Medulla oblongata (tissue), 1 donor: ENCODE measurements at regions not wholly inside any gene's neighbourhood (a gene's known extent, or its start where the extent isn't known, plus 50 kb on each side); places are given as distances from the start of the nearest gene placed in this dataset.
"Not testable (repeated sequence)": the region's sequence is repeated elsewhere in the genome, so short reads cannot be mapped to it uniquely, and the experiment has no call there.

ENCODE experiments used
- DNase-seq: peaks from one replicate; pipeline ENCODE4 v3.0.0-alpha.2; 2015; ENCODE audit errors: extremely low spot score

- DNase-seq = no peak
Observed at GRCh38 chr16:25563700-25564099, 128.1 kb upstream of the HS3ST4 start.

GRCh38 chr16:25561723-25562122, 130.0 kb upstream of the HS3ST4 start:
- DNase-seq = not testable (repeated sequence)

GRCh38 chr16:25556968-25557312, 134.8 kb upstream of the HS3ST4 start:
- not testable (repeated sequence) for DNase-seq

- DNase-seq = not testable (repeated sequence)
Observed at GRCh38 chr16:25556289-25556967, 135.3 kb upstream of the HS3ST4 start.

GRCh38 chr16:25553711-25554436, 137.9 kb upstream of the HS3ST4 start:
- DNase-seq = no peak

GRCh38 chr16:25550647-25551046, 141.1 kb upstream of the HS3ST4 start:
- no peak for DNase-seq

GRCh38 chr16:25546791-25547190, 145.0 kb upstream of the HS3ST4 start:
- no peak for DNase-seq

GRCh38 chr16:25544294-25544693, 147.5 kb upstream of the HS3ST4 start:
- no peak for DNase-seq

GRCh38 chr16:25542306-25542705, 149.5 kb upstream of the HS3ST4 start:
- no peak for DNase-seq

GRCh38 chr16:25539767-25540166, 152.0 kb upstream of the HS3ST4 start:
- not testable (repeated sequence) for DNase-seq

GRCh38 chr16:25523183-25523582, 168.6 kb upstream of the HS3ST4 start:
- no peak for DNase-seq

GRCh38 chr16:25512041-25512440, 179.7 kb upstream of the HS3ST4 start:
- no peak for DNase-seq

GRCh38 chr16:25509456-25509855, 182.3 kb upstream of the HS3ST4 start:
- no peak for DNase-seq

- no peak for DNase-seq
Observed at GRCh38 chr16:25501530-25502255, 190.1 kb upstream of the HS3ST4 start.

- DNase-seq = no peak
Observed at GRCh38 chr16:25494292-25494691, 197.5 kb upstream of the HS3ST4 start.

GRCh38 chr16:25493136-25493811, 198.5 kb upstream of the HS3ST4 start:
- DNase-seq = no peak

- DNase-seq = no peak
Observed at GRCh38 chr16:25488435-25488834, 203.3 kb upstream of the HS3ST4 start.

GRCh38 chr16:25487888-25488287, 203.9 kb upstream of the HS3ST4 start:
- DNase-seq = no peak

- DNase-seq = no peak
Observed at GRCh38 chr16:25481636-25482035, 210.1 kb upstream of the HS3ST4 start.

GRCh38 chr16:25478476-25478875, 213.3 kb upstream of the HS3ST4 start:
- DNase-seq = no peak

- DNase-seq = no peak
Observed at GRCh38 chr16:25464058-25464457, 206.4 kb upstream of the ZKSCAN2 start.

GRCh38 chr16:25449802-25450201, 192.2 kb upstream of the ZKSCAN2 start:
- no peak for DNase-seq
